ENCODE measurements at regions not wholly inside any gene's neighbourhood (a gene's known extent, or its start where the extent isn't known, plus 50 kb on each side); places are given as distances from the start of the nearest gene placed in this dataset.

- ChIA-PET CTCF (interaction anchor here (1.5 to 1.6 kb wide), 2 partner anchors 14 kb away, joined by 4 read pairs; no protein-coding TSS in a partner anchor), POLR2A (no interaction called here)
- Histone ChIP-seq H3K4me3 (ENCODE audit: low read depth, low read length) (no peak overlapping the region), H3K36me3 (ENCODE audit: control insufficient read depth in 2 of 2, insufficient read depth in 1 of 2, low read length in 2 of 2) (no peaks in the 10 kb centered on the region), H3K27ac (ENCODE audit: extremely low read depth, low read depth, low read length) (no peak overlapping the region), H3K4me1 (ENCODE audit: control insufficient read depth, insufficient read depth, low read length) (no peaks in the 10 kb centered on the region), H3K9me3 (ENCODE audit: control insufficient read depth, insufficient read depth, low read depth, low read length) (no peaks in the 10 kb centered on the region)
- TF ChIP-seq KLF10 (tag by site-specific recombination; IDR thresholded peaks at IDR 0.05) (no peak), WT1 (tag by site-specific recombination; IDR thresholded peaks at IDR 0.05) (no peak), KLF7 (tag by site-specific recombination; IDR thresholded peaks at IDR 0.05; ENCODE audit: borderline replicate concordance) (no peak), ZNF560 (tag by site-specific recombination; IDR thresholded peaks at IDR 0.05; ENCODE audit: borderline replicate concordance) (no peak), ZNF202 (tag by site-specific recombination; IDR thresholded peaks at IDR 0.05; ENCODE audit: borderline replicate concordance) (no peak), ZFP41 (tag by site-specific recombination; IDR thresholded peaks at IDR 0.05; ENCODE audit: borderline replicate concordance) (no peak), ZNF510 (tag by site-specific recombination; IDR thresholded peaks at IDR 0.05; ENCODE audit: insufficient replicate concordance) (no peak), ZNF114 (tag by site-specific recombination; IDR thresholded peaks at IDR 0.05) (no peak), ZNF140 (tag by site-specific recombination; IDR thresholded peaks at IDR 0.05) (no peak), ZNF223 (tag by site-specific recombination; IDR thresholded peaks at IDR 0.05) (no peak), ZNF548 (tag by site-specific recombination; IDR thresholded peaks at IDR 0.05) (no peak), ZFHX2 (tag by site-specific recombination; conservative IDR thresholded peaks at IDR 0.05) (no peak)
These were observed 145.8 kb upstream of the SLC30A5 start for GRCh38 chr5:68947986-68948385.

- Histone ChIP-seq H3K36me3 (ENCODE audit: control insufficient read depth in 2 of 2, insufficient read depth in 1 of 2, low read length in 2 of 2) (no peaks in the 10 kb centered on the region), H3K4me3 (ENCODE audit: low read depth, low read length) (no peak overlapping the region), H3K9me3 (ENCODE audit: control insufficient read depth, insufficient read depth, low read depth, low read length) (no peaks in the 10 kb centered on the region), H3K4me1 (ENCODE audit: control insufficient read depth, insufficient read depth, low read length) (no peaks in the 10 kb centered on the region), H3K27ac (ENCODE audit: extremely low read depth, low read depth, low read length) (no peak overlapping the region)
- ChIA-PET POLR2A (no interaction called here), CTCF (interaction anchor here (1.5 to 1.6 kb wide), 2 partner anchors 13 to 15 kb away, joined by 4 read pairs; no protein-coding TSS in a partner anchor)
- TF ChIP-seq, protein P1, sequence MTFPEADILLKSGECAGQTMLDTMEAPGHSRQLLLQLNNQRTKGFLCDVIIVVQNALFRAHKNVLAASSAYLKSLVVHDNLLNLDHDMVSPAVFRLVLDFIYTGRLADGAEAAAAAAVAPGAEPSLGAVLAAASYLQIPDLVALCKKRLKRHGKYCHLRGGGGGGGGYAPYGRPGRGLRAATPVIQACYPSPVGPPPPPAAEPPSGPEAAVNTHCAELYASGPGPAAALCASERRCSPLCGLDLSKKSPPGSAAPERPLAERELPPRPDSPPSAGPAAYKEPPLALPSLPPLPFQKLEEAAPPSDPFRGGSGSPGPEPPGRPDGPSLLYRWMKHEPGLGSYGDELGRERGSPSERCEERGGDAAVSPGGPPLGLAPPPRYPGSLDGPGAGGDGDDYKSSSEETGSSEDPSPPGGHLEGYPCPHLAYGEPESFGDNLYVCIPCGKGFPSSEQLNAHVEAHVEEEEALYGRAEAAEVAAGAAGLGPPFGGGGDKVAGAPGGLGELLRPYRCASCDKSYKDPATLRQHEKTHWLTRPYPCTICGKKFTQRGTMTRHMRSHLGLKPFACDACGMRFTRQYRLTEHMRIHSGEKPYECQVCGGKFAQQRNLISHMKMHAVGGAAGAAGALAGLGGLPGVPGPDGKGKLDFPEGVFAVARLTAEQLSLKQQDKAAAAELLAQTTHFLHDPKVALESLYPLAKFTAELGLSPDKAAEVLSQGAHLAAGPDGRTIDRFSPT (tag by site-specific recombination; IDR thresholded peaks at IDR 0.05) = no peak
- no peak for TF ChIP-seq ZNF24 (tag by site-specific recombination; IDR thresholded peaks at IDR 0.05)
These were observed 144.6 kb upstream of the SLC30A5 start for GRCh38 chr5:68949256-68949655.

GRCh38 chr5:68949711-68950110 is 144.1 kb upstream of the SLC30A5 start:
- TF ChIP-seq, protein P2, sequence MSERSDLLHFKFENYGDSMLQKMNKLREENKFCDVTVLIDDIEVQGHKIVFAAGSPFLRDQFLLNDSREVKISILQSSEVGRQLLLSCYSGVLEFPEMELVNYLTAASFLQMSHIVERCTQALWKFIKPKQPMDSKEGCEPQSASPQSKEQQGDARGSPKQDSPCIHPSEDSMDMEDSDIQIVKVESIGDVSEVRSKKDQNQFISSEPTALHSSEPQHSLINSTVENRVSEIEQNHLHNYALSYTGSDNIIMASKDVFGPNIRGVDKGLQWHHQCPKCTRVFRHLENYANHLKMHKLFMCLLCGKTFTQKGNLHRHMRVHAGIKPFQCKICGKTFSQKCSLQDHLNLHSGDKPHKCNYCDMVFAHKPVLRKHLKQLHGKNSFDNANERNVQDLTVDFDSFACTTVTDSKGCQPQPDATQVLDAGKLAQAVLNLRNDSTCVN (tag by site-specific recombination; optimal IDR thresholded peaks at IDR 0.05) = no peak
- TF ChIP-seq SCRT2 (tag by site-specific recombination; IDR thresholded peaks at IDR 0.05) = no peak
- TF ChIP-seq, protein P3, sequence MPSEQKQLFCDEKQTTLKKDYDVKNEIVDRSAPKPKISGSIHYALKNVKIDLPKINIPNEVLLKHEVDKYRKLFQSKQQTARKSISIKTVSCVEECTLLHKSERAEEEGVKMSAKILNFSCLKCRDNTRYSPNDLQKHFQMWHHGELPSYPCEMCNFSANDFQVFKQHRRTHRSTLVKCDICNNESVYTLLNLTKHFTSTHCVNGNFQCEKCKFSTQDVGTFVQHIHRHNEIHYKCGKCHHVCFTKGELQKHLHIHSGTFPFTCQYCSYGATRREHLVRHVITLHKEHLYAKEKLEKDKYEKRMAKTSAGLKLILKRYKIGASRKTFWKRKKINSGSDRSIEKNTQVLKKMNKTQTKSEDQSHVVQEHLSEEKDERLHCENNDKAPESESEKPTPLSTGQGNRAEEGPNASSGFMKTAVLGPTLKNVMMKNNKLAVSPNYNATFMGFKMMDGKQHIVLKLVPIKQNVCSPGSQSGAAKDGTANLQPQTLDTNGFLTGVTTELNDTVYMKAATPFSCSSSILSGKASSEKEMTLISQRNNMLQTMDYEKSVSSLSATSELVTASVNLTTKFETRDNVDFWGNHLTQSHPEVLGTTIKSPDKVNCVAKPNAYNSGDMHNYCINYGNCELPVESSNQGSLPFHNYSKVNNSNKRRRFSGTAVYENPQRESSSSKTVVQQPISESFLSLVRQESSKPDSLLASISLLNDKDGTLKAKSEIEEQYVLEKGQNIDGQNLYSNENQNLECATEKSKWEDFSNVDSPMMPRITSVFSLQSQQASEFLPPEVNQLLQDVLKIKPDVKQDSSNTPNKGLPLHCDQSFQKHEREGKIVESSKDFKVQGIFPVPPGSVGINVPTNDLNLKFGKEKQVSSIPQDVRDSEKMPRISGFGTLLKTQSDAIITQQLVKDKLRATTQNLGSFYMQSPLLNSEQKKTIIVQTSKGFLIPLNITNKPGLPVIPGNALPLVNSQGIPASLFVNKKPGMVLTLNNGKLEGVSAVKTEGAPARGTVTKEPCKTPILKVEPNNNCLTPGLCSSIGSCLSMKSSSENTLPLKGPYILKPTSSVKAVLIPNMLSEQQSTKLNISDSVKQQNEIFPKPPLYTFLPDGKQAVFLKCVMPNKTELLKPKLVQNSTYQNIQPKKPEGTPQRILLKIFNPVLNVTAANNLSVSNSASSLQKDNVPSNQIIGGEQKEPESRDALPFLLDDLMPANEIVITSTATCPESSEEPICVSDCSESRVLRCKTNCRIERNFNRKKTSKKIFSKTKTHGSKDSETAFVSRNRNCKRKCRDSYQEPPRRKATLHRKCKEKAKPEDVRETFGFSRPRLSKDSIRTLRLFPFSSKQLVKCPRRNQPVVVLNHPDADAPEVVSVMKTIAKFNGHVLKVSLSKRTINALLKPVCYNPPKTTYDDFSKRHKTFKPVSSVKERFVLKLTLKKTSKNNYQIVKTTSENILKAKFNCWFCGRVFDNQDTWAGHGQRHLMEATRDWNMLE (tag by site-specific recombination; conservative IDR thresholded peaks at IDR 0.05; ENCODE audit: low read depth) = no peak
- TF ChIP-seq, protein P4, sequence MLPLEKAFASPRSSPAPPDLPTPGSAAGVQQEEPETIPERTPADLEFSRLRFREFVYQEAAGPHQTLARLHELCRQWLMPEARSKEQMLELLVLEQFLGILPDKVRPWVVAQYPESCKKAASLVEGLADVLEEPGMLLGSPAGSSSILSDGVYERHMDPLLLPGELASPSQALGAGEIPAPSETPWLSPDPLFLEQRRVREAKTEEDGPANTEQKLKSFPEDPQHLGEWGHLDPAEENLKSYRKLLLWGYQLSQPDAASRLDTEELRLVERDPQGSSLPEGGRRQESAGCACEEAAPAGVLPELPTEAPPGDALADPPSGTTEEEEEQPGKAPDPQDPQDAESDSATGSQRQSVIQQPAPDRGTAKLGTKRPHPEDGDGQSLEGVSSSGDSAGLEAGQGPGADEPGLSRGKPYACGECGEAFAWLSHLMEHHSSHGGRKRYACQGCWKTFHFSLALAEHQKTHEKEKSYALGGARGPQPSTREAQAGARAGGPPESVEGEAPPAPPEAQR (tag by site-specific recombination; IDR thresholded peaks at IDR 0.05) = no peak
- CTCF ChIA-PET = interaction anchor here (1.5 kb wide), 1 partner anchor 13 kb away, joined by 4 read pairs; no protein-coding TSS in a partner anchor
- H3K27ac ChIP-seq (ENCODE audit: extremely low read depth, low read depth, low read length) = no peak overlapping the region

More at GRCh38 chr5:68949711-68950110, 144.1 kb upstream of the SLC30A5 start:
- Histone ChIP-seq H3K9me3 (ENCODE audit: control insufficient read depth, insufficient read depth, low read depth, low read length) (no peaks in the 10 kb centered on the region), H3K4me3 (ENCODE audit: low read depth, low read length) (no peak overlapping the region), H3K36me3 (ENCODE audit: control insufficient read depth in 2 of 2, insufficient read depth in 1 of 2, low read length in 2 of 2) (no peaks in the 10 kb centered on the region), H3K4me1 (ENCODE audit: control insufficient read depth, insufficient read depth, low read length) (no peaks in the 10 kb centered on the region)
- POLR2A ChIA-PET = no interaction called here
